ENCODE measurements at regions not wholly inside any gene's neighbourhood (a gene's known extent, or its start where the extent isn't known, plus 50 kb on each side); places are given as distances from the start of the nearest gene placed in this dataset.

DNA sequence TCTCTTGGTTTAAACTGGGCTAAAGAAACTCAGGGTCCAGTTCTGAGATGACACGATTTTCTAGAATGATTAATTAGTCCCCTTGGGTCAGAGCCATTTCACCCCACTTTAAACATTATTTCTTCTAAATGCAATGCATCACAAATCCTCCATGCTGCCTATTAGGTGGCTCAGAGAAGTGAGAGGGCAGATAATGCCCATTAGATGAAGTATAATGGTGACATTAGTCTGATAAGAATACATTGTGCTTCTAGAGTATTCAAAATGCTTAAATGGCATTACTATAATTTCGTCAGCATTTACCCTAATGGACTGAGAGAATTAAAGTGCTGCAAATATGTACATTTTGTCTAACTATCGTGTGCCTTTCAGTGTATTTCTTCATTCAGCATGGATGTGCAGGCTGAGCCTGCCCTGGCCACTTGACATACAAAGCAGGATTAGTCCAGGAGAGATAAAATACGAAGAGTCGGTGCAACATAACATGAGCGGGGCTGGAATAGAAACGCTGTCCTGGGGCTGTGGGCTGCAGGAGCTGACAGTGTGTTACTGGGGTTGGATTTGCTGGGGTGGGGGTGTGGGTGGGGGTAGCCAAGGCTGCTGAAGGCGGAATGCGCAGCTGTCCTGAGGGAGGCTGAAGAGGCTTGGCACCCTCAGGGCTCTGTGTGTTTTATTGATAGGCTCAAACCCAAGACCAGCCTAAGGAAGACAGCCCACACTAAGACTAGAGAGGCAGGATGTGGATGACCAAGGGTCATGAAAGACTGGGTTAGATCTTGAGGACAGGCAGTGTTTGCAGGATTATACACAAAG lies 52.8 kb upstream of the KLF6 start:
- H3K9me3 Mint-ChIP-seq, result no peaks in the 10 kb centered on the region
- no peaks in the 10 kb centered on the region for H3K27me3 ChIP-seq (ENCODE audit: control insufficient read depth, insufficient read depth, low read length)
- H3K27ac ChIP-seq (ENCODE audit: insufficient read depth, low read length, poor library complexity, severe bottlenecking), result no peak overlapping the region
- H3K4me1 ChIP-seq (ENCODE audit: control insufficient read depth, insufficient read depth, low read length, poor library complexity, severe bottlenecking), result no peaks in the 10 kb centered on the region
- no peak overlapping the region for H3K4me3 Mint-ChIP-seq
- no peaks in the 10 kb centered on the region for H3K36me3 ChIP-seq (ENCODE audit: control insufficient read depth, insufficient read depth, low read length)
- no peak overlapping the region for H3K4me3 ChIP-seq (ENCODE audit: low read depth, low read length)
- peak overlapping the region in 1 of 3 donors; percentile 64 for H3K27ac Mint-ChIP-seq
- H3K9me3 ChIP-seq (ENCODE audit: control insufficient read depth in 2 of 2, low read length in 2 of 2), result no peaks in the 10 kb centered on the region
- no peaks in the 10 kb centered on the region for H3K27me3 Mint-ChIP-seq
- H3K36me3 Mint-ChIP-seq, result no peaks in the 10 kb centered on the region
- DNase-seq (no peak), ATAC-seq (ENCODE audit: low read depth in 2 of 2) (no peak)
- H3K4me1 Mint-ChIP-seq, result peaks cover 8 to 14% (median 12%) of the 10 kb centered on the region in 4 donors

DNA sequence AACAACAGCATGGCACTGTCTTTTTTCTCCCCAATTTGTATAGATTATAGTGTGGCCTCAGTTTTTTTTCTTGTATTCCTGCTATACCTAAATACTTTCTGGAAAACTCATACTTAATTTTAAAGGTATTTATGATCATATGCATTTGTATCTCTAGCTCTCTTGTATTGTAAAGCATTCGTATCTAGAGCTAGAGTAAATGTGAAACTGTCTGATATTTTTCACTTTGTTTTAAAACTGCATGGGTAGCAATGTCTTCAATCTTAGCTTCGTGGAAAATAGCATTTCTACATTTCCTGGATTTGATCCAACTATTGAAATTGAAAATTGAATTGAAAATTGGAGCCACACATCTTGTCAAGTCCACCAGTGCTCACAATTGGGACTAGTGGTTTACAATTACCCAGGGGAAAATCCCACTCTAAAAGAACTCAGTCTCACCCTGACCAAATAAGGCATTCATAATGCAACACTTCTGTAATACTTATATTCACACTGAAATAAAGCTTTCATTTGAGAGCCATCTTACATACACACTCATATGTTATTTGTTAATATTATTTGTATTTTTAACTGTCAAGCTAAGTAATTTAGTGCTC lies 51.3 kb upstream of the KLF6 start:
- Histone ChIP-seq H3K27me3 (ENCODE audit: control insufficient read depth, insufficient read depth, low read length) (no peaks in the 10 kb centered on the region), H3K4me1 (ENCODE audit: control insufficient read depth, insufficient read depth, low read length, poor library complexity, severe bottlenecking) (no peaks in the 10 kb centered on the region), H3K36me3 (ENCODE audit: control insufficient read depth, insufficient read depth, low read length) (no peaks in the 10 kb centered on the region), H3K9me3 (ENCODE audit: control insufficient read depth in 2 of 2, low read length in 2 of 2) (no peaks in the 10 kb centered on the region), H3K4me3 (ENCODE audit: low read depth, low read length) (no peak overlapping the region), H3K27ac (ENCODE audit: insufficient read depth, low read length, poor library complexity, severe bottlenecking) (no peak overlapping the region)
- H3K27ac Mint-ChIP-seq, result no peak overlapping the region
- no peak for DNase-seq
- no peaks in the 10 kb centered on the region for H3K9me3 Mint-ChIP-seq
- peaks cover 15 to 28% (median 19%) of the 10 kb centered on the region in 4 donors for H3K4me1 Mint-ChIP-seq
- ATAC-seq (ENCODE audit: low read depth in 2 of 2), result no peak
- H3K4me3 Mint-ChIP-seq, result no peak overlapping the region
- H3K36me3 Mint-ChIP-seq, result no peaks in the 10 kb centered on the region
- no peaks in the 10 kb centered on the region for H3K27me3 Mint-ChIP-seq

DNA sequence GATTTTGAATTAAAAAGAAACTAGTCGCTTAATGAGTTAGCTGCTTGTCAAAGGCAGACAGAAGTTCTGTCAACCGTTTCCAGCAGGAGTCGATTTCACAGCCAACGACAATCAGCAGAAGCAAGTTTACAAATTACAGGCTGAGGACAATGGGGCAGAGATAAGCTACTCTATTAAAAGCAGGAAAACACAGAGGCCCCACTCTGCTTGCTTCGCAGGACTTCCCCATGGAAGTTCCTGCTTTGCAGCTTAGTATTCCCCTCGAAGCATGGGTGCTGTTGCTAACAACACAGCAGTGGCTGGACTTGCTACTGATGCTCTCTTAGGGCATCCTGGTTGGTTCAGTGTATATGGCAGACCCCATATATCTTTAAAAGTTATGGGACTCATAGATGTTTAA lies 50.8 kb upstream of the KLF6 start:
- H3K4me1 Mint-ChIP-seq, result peaks cover 15 to 28% (median 19%) of the 10 kb centered on the region in 4 donors
- no peaks in the 10 kb centered on the region for H3K9me3 ChIP-seq (ENCODE audit: control insufficient read depth in 2 of 2, low read length in 2 of 2)
- no peaks in the 10 kb centered on the region for H3K27me3 Mint-ChIP-seq
- no peaks in the 10 kb centered on the region for H3K4me1 ChIP-seq (ENCODE audit: control insufficient read depth, insufficient read depth, low read length, poor library complexity, severe bottlenecking)
- no peak for ATAC-seq (ENCODE audit: low read depth in 2 of 2)
- H3K4me3 ChIP-seq (ENCODE audit: low read depth, low read length), result peak overlapping the region; percentile 14
- no peak overlapping the region for H3K27ac Mint-ChIP-seq
- H3K4me3 Mint-ChIP-seq, result no peak overlapping the region
- no peaks in the 10 kb centered on the region for H3K27me3 ChIP-seq (ENCODE audit: control insufficient read depth, insufficient read depth, low read length)
- H3K36me3 ChIP-seq (ENCODE audit: control insufficient read depth, insufficient read depth, low read length), result no peaks in the 10 kb centered on the region
- DNase-seq, result no peak
- no peak overlapping the region for H3K27ac ChIP-seq (ENCODE audit: insufficient read depth, low read length, poor library complexity, severe bottlenecking)
- H3K36me3 Mint-ChIP-seq, result no peaks in the 10 kb centered on the region
- H3K9me3 Mint-ChIP-seq, result no peaks in the 10 kb centered on the region

DNA sequence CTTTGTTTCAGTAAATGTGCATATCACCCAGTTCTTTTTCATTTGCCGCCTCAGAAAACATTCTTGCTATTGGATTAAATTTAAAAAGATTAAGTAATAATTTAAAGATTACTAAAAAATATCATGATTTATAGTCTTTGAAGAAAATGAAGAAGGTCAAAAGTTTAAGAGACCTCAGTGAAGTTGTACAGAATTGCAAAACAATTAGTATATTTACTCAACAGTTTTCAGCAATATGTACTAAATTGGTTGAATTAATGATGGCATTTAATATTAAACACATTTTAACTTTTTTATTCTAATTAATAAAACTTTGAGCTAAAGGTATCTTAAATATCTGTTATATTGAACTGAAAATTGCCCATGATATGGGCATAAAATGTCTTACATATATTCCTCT lies 49.9 kb upstream of the KLF6 start:
- no peaks in the 10 kb centered on the region for H3K9me3 Mint-ChIP-seq
- peaks cover 15 to 28% (median 21%) of the 10 kb centered on the region in 4 donors for H3K4me1 Mint-ChIP-seq
- no peaks in the 10 kb centered on the region for H3K27me3 ChIP-seq (ENCODE audit: control insufficient read depth, insufficient read depth, low read length)
- H3K4me3 ChIP-seq (ENCODE audit: low read depth, low read length), result no peak overlapping the region
- H3K4me1 ChIP-seq (ENCODE audit: control insufficient read depth, insufficient read depth, low read length, poor library complexity, severe bottlenecking), result no peaks in the 10 kb centered on the region
- ATAC-seq (ENCODE audit: low read depth in 2 of 2), result no peak
- H3K36me3 Mint-ChIP-seq, result no peaks in the 10 kb centered on the region
- no peak overlapping the region for H3K4me3 Mint-ChIP-seq
- H3K27ac ChIP-seq (ENCODE audit: insufficient read depth, low read length, poor library complexity, severe bottlenecking), result no peak overlapping the region
- no peaks in the 10 kb centered on the region for H3K9me3 ChIP-seq (ENCODE audit: control insufficient read depth in 2 of 2, low read length in 2 of 2)
- peak overlapping the region in 1 of 3 donors; percentile 65 for H3K27ac Mint-ChIP-seq
- DNase-seq, result no peak
- H3K27me3 Mint-ChIP-seq, result no peaks in the 10 kb centered on the region
- H3K36me3 ChIP-seq (ENCODE audit: control insufficient read depth, insufficient read depth, low read length), result no peaks in the 10 kb centered on the region

Data from CD4-positive, CD25-positive, alpha-beta regulatory T cell (primary cell).